Iris pigment epithelial cell (primary cell): ENCODE measurements at regions not wholly inside any gene's neighbourhood (a gene's known extent, or its start where the extent isn't known, plus 50 kb on each side); places are given as distances from the start of the nearest gene placed in this dataset.

Experiments
- DNase-seq: peaks from one replicate; pipeline ENCODE4 v3.0.0-alpha.2; 2011; ENCODE audit warnings: low read depth

DNA sequence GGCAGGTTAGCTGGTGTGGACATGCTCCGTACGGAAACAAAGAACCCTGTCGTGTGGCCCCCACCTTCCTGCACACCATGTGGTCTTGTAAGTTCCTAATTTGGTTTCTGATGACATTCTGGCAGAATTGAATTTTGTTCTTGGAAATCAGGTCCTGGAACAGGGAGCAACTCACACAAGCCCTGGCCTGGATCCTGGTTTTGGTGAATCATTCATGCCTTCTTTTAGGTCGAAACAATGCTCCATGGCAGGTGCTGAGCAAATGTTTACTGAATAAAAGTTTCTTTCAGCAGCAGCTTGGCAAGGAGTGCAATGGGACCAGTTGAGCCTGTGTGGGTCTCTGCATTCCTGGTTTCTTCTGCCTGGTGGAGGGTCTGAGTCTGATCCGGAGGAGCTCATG, 978.4 kb downstream of the BCL11B start:
- no peak for DNase-seq

DNA sequence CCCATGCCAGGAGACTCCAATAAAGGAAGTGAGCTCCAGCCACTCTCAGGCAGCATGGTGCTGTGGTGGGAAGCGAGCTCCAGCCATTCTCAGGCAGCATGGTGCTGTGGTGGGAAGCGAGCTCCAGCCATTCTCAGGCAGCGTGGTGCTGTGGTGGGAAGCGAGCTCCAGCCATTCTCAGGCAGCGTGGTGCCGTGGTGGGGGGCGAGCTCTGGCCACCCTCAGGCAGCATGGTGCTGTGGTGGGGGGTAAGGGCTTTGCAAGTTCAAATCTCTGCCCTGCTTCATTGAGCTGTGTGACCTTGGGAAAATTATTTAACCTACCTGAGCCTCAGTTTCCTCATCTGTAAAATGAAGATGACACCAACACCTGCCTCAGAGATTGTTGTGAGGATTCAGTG, 975.1 kb downstream of the BCL11B start:
- no peak for DNase-seq

DNA sequence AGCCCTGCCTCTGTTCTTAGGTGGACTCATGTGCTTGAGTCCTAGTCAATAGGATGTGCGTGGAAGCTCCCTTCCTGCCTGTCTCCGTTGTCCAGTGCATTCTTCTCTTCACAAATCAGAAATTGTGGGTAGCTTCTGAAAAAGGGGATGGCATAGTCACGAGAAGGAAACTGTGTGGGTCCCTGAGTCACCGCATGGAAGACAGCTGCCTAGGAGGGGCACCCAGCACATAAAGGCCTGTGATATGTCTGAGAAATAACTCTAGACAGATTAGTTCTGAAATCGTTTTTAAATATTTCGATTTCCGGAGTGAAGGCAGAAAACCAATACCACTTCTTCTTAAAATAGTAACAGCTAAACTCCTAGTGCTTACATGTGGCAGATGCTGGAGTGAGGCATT, 974.4 kb downstream of the BCL11B start:
- DNase-seq = no peak

DNA sequence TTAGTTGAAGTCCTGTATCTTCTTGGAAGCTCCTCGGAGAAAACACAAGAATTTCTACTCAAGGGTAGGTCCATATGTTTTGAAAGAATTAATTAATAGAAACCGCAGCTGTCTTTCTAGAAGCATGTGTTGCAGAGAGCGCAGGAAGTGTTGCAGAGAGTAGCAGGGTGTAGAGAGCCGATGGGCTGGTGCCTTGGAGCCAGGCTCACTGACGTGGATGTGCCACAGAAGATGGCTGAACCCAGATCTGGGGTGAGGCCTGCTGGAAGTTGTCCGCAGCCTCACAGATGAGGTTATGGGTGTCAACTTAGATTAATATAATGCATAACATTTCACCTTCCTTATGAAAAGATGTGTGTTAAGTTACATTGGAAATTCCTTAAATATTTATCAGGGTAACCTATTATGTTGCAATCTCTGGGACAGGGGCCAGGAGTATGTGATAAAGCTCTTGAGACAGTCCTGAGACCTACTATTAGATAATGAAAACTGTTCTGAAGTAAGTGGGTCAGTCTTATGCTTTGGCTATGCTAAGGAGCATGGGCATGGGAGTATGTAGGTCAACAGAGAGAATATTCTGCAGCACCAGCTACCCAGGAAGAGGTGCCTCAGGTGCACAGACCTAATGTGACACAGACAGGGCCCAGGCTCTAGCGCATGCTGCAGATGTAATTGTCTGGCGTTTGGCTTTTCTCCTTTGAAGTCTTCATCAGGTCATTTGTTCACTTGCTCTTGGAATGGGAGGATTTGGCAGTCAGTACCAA, 973.3 kb downstream of the BCL11B start:
- no peak for DNase-seq

DNA sequence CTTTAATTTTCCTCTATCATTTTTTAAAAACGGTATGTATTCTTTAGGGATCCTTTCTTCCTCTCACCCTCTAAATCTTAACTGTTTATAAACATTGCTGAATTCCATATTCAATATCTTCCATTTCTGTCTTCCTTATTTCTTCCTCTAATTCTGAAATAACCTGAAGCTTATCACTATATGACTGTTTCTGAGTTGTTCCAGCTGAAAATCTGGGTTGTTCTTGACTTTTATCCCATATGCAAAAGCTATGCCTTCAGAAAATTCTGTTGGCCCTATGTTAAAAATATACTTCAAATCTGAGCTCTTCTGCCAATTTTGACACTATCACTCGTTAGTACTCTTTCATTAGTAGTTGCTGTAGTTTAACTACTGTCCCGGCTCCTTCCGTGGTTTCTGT, 970.3 kb downstream of the BCL11B start:
- DNase-seq = no peak

DNA sequence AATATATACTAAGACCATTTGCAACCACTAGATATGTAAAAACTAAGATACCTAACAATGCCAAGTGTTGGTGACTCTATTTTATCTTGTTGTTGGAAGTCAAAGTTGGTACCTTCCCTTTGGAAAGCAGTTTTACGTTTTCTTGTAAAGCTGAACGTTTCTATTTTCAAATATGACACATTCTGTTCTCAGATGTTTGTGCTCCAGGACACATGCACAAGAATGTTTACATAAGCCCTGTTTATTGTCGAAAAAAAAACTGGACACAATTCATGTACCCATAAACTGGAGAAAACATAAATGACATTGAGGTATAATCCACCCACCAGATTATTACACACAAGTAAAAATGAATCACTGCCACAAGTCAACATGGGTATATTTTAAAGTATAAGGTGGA, 967.4 kb downstream of the BCL11B start:
- DNase-seq = no peak

DNA sequence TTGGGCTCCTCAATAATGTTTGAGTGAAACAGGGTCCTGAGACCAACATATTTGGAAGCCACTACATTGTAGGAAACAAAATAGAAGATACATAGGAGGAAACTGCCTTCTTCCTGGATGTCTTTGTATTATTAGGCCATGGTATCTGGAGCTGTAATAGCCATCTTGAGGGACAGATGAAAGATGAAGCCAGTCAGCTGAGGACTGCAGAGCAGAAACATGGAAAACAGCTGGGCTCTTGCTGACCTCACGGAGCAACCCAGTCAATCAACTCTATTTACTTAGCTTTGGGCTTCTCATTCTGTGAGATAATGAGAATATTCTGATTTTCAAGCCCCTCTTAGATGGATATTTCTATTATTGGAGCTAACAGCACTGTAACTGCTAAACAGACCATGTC, 962.4 kb downstream of the BCL11B start:
- DNase-seq = no peak

DNA sequence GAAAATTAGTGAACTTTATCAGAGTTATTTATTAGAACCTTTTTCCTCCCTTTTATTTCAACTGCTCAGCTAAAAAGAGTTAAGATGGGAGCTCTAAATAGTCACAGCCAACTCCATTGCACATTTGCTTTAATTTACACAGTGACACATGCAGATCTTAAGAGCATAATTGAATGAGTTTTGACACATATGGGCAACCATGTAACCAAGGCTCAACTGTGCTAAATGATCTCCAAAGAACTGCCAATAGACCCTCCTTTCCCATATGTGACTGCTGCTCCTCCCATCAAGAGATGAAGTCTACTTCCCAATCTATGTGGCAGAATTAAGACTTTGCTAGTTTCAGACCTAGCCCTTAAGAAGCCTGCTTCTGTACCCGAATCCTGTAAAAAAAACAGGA, 960.0 kb downstream of the BCL11B start:
- DNase-seq = no peak

DNA sequence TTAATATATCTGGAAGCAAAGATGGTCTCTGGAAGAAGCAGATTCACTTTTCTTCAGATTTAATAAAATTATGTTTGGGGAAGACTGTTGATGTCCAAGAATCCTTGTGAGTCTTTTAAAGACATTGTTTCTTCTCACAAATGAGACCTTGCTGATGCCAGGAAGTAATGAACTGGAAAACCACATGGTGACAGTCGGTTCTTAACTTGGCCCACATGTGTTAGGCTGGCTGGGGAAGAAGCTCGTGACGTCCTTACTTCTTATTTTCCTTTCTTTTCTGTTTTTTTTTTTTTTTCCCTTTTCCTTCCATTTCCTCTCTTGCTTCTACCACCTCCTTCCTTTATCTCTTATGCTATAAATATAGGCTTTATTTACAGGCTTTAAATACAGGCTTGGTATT, 950.2 kb downstream of the BCL11B start:
- DNase-seq = no peak

DNA sequence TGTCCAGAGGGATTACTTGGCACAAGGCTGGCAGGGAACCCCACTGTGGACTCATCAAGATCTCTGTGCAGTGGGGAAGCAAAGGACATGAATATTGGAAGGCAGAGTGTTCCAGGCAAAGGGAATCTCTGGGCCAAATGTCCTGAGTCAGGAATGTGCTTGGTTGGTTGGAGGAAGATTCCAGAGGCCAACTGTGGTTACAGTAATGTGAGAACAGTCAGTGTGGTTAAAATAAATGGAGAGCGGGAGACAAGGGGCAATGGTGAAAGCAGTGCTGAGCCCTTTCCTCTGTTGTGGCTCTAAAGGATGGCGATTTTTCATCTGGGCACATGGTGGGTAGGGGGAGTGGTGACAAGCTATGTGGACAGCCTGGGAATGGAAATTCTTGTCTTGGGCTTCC, 948.2 kb downstream of the BCL11B start:
- DNase-seq = no peak

DNA sequence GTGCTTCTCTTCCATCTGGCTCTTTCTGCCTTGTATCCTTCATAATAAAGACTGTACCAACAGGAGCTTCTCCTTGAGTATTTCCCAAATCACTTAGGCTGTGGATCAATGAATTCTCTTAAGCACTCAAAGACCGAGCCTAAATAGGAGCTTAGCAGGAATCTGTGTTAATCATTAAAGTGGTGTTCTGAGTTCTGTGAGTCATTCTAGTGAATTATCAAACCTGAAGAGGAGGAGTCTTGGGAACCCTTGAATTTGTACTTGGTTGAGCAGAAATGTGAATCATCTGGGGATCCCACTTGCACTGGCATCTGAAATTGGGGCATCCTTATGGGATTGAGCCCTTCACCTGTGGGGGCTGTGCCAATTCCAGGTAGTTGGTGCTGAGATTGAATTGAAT, 946.2 kb downstream of the BCL11B start:
- no peak for DNase-seq

DNA sequence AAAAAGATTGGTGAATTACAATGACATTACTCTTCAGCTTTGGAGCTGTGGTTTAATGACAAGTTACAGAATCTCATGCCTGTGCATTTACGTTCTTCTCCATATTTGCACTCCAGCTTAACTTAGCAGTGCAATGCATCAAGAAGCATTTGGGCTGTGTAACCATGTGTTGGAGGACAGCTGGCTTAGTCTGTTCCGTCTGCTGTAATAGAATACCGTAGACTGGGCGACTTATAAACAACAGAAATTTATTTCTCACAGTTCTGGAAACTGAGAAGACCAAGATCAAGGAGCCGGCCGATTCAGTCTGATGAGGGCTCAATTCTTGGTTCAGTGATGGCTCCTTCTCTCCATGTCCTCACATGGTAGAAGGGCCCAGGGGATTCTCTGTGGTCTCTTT, 943.5 kb downstream of the BCL11B start:
- no peak for DNase-seq

DNA sequence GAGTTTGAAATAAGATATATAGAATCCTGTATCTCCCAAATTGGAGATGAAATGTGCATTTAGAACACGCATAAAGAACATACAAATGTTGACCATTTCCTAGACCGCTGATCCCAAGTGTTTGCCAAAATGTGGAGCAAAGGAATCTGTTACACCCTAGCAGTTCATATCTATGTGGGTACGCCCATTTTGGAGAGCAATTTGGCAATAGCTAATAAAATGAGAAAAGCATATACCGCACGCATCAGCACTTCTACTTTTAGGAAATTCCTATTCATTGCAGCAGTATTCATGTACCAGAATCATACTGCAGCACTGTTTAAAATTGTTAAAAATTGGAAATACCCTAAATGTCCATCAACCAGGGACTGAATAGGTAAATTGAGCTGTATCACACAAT, 937.8 kb downstream of the BCL11B start:
- no peak for DNase-seq

DNA sequence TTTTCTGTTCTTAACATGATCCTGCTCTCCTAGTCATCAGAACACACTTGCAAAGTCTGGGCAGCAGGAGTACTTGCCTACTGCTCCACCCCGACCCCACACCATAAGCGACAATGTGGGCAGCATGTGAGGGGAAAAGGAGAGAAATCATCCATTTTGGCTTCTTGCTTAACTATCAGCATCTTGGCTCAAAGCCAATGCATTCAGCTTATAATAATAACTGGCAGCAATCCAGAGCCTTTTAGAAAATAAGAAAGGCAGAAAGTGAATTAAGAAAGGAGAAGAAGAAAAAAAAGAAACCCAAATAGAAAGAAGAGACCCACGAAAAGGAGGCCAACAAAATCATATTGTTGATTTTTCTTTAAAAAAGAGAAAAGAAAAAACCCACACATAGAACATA, 930.8 kb downstream of the BCL11B start:
- no peak for DNase-seq

DNA sequence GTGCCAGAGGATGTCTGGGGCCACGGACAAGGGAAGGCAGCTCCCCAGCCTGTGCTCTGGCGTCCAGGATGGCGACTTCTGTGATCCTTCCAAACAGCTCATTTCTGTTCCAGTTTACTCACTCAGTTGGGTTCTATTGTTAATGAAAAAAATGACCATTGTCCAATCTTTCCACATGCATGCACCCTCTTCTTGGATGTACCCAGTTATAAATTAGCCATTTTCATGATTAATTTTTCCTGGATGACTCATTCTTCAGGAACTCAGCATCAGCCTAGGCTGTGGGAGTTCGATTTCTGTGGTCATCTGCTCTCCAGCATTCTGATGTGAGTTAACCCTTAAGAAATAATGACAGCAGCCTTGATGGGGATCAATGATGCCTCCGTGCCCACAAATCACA, 926.8 kb downstream of the BCL11B start:
- DNase-seq = peak; percentile 11

DNA sequence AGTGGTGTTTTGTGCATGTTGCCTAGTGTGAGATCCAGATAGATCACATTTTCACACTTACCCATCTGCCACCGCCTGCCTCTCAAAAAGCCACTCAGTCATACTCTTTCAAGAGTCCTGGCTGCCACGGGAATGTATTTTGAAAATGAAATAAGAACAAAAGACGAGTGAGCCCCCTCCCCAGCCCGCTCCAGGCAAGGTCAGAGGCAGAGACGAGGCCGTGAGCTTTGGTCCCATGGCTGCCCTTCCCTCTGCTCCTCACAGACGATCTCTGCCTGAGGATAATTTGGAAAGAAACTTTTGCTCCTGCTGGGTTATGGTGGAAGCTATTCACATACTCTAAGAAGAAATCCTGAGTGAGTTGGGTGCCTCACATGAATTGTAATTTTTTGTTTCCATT, 924.3 kb downstream of the BCL11B start:
- no peak for DNase-seq

DNA sequence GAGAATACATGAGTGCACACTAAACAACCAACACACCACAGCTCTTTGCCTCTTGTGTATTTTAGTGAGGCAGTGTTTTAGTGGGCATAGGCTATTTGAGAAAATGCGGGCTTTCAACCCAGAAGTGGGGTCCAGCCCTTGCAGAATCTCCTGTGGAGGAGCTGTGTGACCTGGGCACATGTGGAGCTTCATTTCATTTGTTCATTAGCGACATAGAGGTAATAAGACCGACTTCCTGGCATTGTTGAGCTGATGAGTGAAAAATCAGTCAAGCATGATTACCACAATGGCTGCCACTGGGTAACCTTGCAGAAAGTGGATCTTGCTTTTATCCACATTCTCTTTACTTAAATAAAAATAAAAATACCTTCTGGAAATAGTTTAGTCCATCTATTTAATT, 923.5 kb downstream of the BCL11B start:
- no peak for DNase-seq

DNA sequence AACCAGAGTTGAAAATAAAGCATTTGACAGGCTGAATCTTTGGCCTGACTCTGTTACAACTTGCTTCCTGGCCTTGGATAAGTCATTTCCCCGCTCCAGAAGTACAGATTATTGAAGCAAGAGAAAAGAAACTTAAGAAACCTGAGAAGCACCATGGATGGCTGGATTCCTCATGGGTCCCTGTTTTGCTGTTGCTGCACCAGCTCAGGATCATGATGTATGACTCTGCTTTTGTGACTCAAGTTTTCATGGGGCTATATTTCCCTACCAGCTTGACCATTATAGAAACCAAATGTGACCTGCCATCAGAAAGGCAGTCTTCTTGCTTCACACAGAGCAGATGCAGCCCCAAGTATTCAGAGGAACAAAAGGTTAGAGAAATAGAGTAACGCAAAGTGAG, 921.8 kb downstream of the BCL11B start:
- DNase-seq = no peak

DNA sequence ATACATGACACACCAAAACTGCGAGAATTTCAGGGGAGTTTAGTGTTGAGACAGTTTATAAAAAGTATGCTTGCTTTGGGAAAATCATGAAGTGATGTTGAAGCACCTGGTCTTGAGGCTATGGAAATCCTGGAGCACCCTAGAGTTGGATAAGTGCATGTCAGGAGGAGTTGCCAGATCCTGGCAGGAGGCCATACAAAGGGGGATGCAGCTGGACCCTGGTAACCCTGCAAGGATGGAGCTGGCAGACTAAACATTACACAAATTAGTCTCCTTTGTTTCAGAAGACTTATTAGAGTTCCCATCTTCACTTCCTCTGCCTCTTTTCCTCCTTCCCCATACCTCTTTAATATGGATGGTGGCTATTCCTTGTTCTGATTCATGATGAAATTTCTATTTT, 907.0 kb downstream of the BCL11B start:
- DNase-seq = no peak

DNA sequence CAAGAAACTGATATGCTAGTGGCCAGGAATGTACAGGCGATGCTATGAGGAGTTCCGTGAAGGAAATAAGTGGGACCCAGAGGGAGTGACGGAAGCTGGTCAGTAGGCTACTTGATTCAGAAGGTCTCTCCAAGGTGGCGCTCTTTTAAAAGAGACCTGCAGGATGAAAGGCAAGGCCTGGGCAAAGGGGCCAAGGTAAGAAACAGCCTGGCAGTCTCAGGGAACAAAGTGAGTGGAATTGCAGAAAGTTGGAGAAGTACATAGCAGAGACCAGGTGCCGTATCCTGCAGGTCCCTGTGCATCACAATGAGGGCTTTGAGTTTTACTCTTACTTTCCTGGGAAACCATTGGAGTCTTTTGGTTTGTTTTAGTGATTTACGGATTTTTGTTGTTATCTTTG, 905.6 kb downstream of the BCL11B start:
- DNase-seq = no peak

DNA sequence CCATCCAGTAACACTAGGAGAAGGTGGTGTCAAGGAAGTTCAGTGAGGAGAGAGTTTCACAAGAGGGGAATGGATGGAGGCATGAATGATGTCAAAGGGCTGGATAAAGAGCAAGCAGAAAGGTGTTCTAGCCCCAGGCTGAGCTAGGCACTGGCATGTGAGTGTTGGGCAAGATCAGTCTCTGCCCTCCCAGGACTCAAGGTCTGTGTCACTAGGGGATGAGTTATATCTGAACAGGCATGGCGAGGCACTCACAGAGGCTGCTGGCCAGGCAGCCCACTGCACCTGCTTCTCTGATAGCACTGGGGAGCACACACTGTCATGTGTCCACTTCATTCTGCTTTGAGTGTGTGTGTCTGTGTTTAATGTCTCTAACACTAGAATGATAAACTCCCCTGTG, 903.8 kb downstream of the BCL11B start:
- DNase-seq = no peak

DNA sequence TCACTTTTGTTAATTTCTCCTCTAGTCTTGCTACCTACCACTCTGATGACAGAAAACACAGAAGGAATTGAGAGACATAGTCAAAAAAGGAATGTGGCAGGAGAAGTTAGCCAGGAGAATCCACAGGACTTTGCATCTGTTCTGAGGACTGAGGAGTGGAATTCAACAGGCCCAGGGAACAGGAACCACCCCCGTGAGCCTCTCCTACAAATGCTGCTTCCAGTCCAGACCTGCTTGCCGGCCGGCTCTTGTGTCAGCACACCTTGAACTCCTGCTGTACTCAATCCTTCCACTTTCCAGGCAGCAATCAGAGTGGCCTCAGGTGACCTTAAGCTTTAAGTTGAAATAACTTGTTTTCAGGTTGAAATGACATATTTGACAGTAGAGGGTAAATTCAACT, 903.1 kb downstream of the BCL11B start:
- no peak for DNase-seq

DNA sequence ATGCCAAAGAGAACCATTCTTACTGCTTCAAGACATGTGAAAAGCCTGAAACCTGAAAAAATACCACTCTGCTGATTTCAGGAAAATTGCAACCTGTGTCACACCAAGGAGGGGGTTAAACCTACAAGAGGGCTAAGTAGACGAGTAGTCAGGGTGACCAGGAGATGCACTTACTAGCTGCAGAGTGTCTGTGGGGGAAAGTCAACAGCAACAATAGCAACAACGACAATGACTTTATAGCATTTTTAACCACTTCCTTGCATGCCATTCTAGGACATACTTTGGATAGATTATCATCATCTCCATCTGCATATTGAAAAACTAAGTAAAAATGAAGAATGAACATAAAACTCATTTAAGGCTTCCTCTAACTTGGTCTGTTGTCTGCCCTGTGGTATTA, 902.7 kb downstream of the BCL11B start:
- no peak for DNase-seq

DNA sequence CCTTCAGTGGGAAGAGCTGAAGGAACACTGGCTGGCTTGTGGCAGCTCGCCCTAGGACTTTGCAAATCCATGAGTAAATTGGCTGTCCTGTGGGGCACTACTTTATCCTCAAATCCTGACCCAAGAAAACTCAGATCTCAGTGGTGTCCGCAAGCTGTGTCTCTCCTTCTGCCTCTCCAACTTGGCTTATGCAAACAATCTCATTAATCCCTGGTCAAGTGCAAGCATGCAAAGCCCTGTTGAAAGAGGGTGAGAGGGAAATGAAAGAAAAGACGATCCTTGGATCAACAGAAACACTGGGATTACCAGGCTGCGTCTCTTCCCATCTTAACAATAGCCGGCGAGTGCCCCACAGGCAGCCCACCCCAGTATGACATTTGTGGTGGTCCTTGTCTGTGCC, 901.6 kb downstream of the BCL11B start:
- no peak for DNase-seq

DNA sequence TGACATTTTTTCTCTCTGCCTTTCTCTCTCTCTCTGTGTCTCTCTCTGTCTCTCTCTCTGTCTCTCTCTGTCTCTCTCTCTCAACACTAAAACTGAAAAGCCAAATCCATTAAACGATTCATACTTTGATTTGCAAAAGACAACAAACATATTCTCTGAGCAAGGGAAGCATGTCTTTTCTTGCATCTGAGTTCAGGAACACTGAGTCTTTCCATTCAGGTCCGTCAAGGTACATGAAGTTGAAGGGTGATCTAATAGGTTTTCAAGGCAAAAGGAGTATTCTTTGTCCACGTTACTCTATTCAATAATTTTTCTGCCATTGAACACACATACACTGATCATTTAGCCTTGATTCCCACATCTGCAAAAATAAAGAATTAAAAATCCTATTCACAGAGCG, 900.9 kb downstream of the BCL11B start:
- DNase-seq = no peak
